Subcutaneous abdominal adipose tissue (tissue), 5 donors: ENCODE measurements at regions not wholly inside any gene's neighbourhood (a gene's known extent, or its start where the extent isn't known, plus 50 kb on each side); places are given as distances from the start of the nearest gene placed in this dataset.

Experiments
- H3K27ac ChIP-seq: one replicate; pipeline ENCODE4 v1.7.0; 2013; ENCODE audit warnings: low read depth, mild to moderate bottlenecking, inconsistent platforms, low read length, moderate library complexity
- H3K27me3 ChIP-seq, 5 donors: one replicate each; pipeline ENCODE4 v1.7.0; 2013; ENCODE audit warnings: low read length in 5 of 5, inconsistent platforms in 1 of 5; ENCODE audit not compliant: control insufficient read depth in 5 of 5, insufficient read depth in 4 of 5
- H3K36me3 ChIP-seq, 5 donors: one replicate each; pipeline ENCODE4 v1.7.0; 2013; ENCODE audit warnings: low read length in 5 of 5; ENCODE audit not compliant: control insufficient read depth in 5 of 5, insufficient read depth in 5 of 5
- H3K4me1 ChIP-seq, 5 donors: one replicate each; pipeline ENCODE4 v1.7.0; 2013; ENCODE audit warnings: low read length in 5 of 5, mild to moderate bottlenecking in 3 of 5, moderate library complexity in 1 of 5; ENCODE audit not compliant: control insufficient read depth in 5 of 5, insufficient read depth in 5 of 5
- H3K4me3 ChIP-seq, 5 donors: one replicate each; pipeline ENCODE4 v1.7.0; 2013; ENCODE audit warnings: low read length in 5 of 5, low read depth in 1 of 5
- H3K9ac ChIP-seq, 5 donors: one replicate each; pipeline ENCODE4 v1.7.0; 2013; ENCODE audit warnings: low read length in 5 of 5, mild to moderate bottlenecking in 4 of 5, moderate library complexity in 3 of 5
- H3K9me3 ChIP-seq, 5 donors: one replicate each; pipeline ENCODE4 v1.7.0; 2013; ENCODE audit warnings: low read length in 5 of 5; ENCODE audit not compliant: control insufficient read depth in 5 of 5
- donor health status: healthy.
- donor health status: healthy.
- donor health status: healthy.
- donor health status: healthy.
- donor health status: healthy.

- H3K4me1 ChIP-seq, result peaks cover 0 to 4% (median 4%) of the 10 kb centered on the region in 5 donors
- H3K27ac ChIP-seq, result no peak overlapping the region
- H3K4me3 ChIP-seq, result no peak overlapping the region
- H3K9me3 ChIP-seq, result no peaks in the 10 kb centered on the region
- no peak overlapping the region for H3K9ac ChIP-seq
- H3K36me3 ChIP-seq, result no peaks in the 10 kb centered on the region
- H3K27me3 ChIP-seq, result no peaks in the 10 kb centered on the region
Measured at GRCh38 chr12:25644979-25645378, 91.9 kb upstream of the LMNTD1 start.

- Histone ChIP-seq H3K36me3 (no peaks in the 10 kb centered on the region), H3K27me3 (no peaks in the 10 kb centered on the region)
Measured at GRCh38 chr12:25645427-25645826, 92.3 kb upstream of the LMNTD1 start.

DNA sequence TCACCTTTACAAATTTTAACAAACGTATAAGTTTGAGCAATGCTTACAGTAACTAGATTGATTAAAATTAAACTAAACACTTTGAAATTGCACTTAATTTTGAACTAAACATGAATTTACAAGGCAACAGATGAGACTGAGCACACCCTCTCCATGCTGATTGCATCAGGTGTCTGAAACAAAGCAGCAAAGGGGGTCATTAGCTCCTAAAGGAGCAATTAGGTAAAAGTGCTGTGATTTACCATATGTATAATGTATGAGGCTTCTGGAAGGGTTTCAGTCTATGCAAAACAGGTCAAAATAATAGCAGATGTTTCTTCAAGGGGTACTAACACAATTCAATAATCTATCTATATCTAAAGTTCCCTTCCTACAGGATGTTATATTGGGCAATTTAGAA is 98.8 kb upstream of the LMNTD1 start:
- Histone ChIP-seq H3K9me3 (peaks cover 0 to 3% (median 0%) of the 10 kb centered on the region in 5 donors), H3K36me3 (no peaks in the 10 kb centered on the region), H3K4me1 (peaks cover 0 to 8% (median 4%) of the 10 kb centered on the region in 5 donors), H3K4me3 (no peak overlapping the region), H3K27me3 (no peaks in the 10 kb centered on the region), H3K27ac (no peak overlapping the region), H3K9ac (no peak overlapping the region)

More at GRCh38 chr12:25645427-25645826, 92.3 kb upstream of the LMNTD1 start:
- Histone ChIP-seq H3K27ac (no peak overlapping the region), H3K9me3 (no peaks in the 10 kb centered on the region), H3K4me3 (no peak overlapping the region), H3K9ac (no peak overlapping the region), H3K4me1 (peaks cover 0 to 4% (median 4%) of the 10 kb centered on the region in 5 donors)

DNA sequence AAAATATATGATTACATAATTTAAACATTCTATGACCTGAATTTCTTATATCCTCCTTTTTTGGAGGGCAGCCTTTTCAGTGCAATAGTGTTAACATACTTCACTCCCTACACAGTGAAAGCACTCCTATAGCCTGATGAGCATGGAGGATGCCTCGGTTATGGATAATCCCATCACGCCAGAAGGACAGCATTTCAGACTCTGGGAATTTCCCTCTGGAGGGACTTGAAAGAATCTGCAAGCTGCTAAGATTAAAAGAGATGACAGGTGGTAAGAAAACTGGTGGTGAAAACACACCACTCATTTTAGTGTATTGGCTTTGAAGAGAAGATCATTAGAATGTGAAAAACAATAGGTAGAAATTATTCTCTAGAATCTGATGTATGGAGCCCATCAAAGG is 99.3 kb upstream of the LMNTD1 start:
- H3K9me3 ChIP-seq, result peaks cover 0 to 3% (median 0%) of the 10 kb centered on the region in 5 donors
- no peak overlapping the region for H3K27ac ChIP-seq
- no peak overlapping the region for H3K4me3 ChIP-seq
- no peak overlapping the region for H3K9ac ChIP-seq
- H3K36me3 ChIP-seq, result no peaks in the 10 kb centered on the region
- H3K4me1 ChIP-seq, result peaks cover 0 to 8% (median 4%) of the 10 kb centered on the region in 5 donors
- no peaks in the 10 kb centered on the region for H3K27me3 ChIP-seq

GRCh38 chr12:25653487-25654175 is 100.5 kb upstream of the LMNTD1 start:
- H3K36me3 ChIP-seq, result no peaks in the 10 kb centered on the region
- no peak overlapping the region for H3K9ac ChIP-seq
- H3K27ac ChIP-seq, result no peak overlapping the region
- no peak overlapping the region for H3K4me3 ChIP-seq
- H3K27me3 ChIP-seq, result no peaks in the 10 kb centered on the region
- H3K9me3 ChIP-seq, result peaks cover 0 to 3% (median 0%) of the 10 kb centered on the region in 5 donors
- peaks cover 0 to 5% (median 0%) of the 10 kb centered on the region in 5 donors for H3K4me1 ChIP-seq

DNA sequence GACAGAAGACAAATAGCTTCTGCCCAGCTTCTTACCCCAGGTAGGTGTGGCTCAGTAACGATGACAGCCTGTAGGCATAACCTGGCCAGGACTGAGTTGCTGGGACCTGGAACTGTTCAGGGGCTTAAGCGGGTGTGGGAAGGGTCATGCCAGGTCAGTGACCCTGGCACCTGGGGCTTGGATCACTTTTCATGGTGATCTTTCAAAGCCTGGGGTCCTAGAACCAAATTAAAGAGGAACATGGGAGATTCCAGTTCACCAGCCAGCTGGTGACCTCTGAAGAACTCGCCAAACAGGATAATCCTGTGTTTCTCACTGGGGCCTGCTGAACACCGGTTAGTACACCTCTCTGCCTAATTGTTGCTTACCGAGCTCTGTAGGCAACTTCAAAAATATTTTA is 102.6 kb upstream of the LMNTD1 start:
- Histone ChIP-seq H3K9ac (no peak overlapping the region), H3K27ac (no peak overlapping the region), H3K27me3 (no peaks in the 10 kb centered on the region), H3K36me3 (no peaks in the 10 kb centered on the region), H3K9me3 (peaks cover 0 to 3% (median 0%) of the 10 kb centered on the region in 5 donors), H3K4me3 (no peak overlapping the region), H3K4me1 (peaks cover 0 to 5% (median 0%) of the 10 kb centered on the region in 5 donors)

DNA sequence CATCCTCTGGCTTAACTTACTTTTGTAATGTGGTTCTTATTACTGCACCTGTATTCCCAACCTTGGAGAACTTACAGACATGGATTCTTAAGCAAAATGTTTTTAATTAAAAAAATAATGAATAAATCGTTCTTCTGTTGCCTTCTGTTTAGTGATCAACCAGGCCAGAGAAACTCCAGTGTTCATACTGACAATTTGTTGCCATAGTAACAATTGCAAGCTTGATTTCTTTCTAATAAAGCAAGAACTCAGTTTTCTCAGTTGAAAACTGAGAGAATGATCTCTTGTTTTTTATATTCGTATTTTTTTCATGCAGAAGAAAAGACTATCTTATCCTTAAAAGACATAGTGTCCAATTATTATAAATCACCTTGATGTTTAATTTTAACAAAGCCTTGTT is 106.5 kb upstream of the LMNTD1 start:
- Histone ChIP-seq H3K27ac (no peak overlapping the region), H3K9me3 (peaks cover 0 to 2% (median 0%) of the 10 kb centered on the region in 5 donors), H3K4me1 (no peaks in the 10 kb centered on the region), H3K27me3 (no peaks in the 10 kb centered on the region), H3K4me3 (no peak overlapping the region), H3K9ac (no peak overlapping the region), H3K36me3 (no peaks in the 10 kb centered on the region)

- Histone ChIP-seq H3K4me3 (no peak overlapping the region), H3K27ac (no peak overlapping the region), H3K4me1 (no peaks in the 10 kb centered on the region), H3K36me3 (no peaks in the 10 kb centered on the region), H3K9ac (no peak overlapping the region), H3K27me3 (peaks cover 0 to 3% (median 0%) of the 10 kb centered on the region in 5 donors), H3K9me3 (no peaks in the 10 kb centered on the region)
Measured at GRCh38 chr12:25670076-25671055, 117.3 kb upstream of the LMNTD1 start.

GRCh38 chr12:25675808-25676207 is 122.7 kb upstream of the LMNTD1 start:
- H3K4me3 ChIP-seq, result no peak overlapping the region
- H3K27me3 ChIP-seq, result no peaks in the 10 kb centered on the region
- H3K36me3 ChIP-seq, result no peaks in the 10 kb centered on the region
- no peak overlapping the region for H3K27ac ChIP-seq
- peaks cover 0 to 4% (median 0%) of the 10 kb centered on the region in 5 donors for H3K4me1 ChIP-seq
- H3K9me3 ChIP-seq, result no peaks in the 10 kb centered on the region
- H3K9ac ChIP-seq, result no peak overlapping the region
